Right renal pelvis (tissue), 4 donors: ENCODE measurements at regions not wholly inside any gene's neighbourhood (a gene's known extent, or its start where the extent isn't known, plus 50 kb on each side); places are given as distances from the start of the nearest gene placed in this dataset.
"Not testable (repeated sequence)": the region's sequence is repeated elsewhere in the genome, so short reads cannot be mapped to it uniquely, and the experiment has no call there.

Experiments used
- DNase-seq, 4 donors: peaks; one replicate each; pipeline ENCODE4 v3.0.0-alpha.2; 2013; ENCODE audit warnings: low read depth in 4 of 4, low spot score in 3 of 4, missing footprints in 1 of 4

DNA sequence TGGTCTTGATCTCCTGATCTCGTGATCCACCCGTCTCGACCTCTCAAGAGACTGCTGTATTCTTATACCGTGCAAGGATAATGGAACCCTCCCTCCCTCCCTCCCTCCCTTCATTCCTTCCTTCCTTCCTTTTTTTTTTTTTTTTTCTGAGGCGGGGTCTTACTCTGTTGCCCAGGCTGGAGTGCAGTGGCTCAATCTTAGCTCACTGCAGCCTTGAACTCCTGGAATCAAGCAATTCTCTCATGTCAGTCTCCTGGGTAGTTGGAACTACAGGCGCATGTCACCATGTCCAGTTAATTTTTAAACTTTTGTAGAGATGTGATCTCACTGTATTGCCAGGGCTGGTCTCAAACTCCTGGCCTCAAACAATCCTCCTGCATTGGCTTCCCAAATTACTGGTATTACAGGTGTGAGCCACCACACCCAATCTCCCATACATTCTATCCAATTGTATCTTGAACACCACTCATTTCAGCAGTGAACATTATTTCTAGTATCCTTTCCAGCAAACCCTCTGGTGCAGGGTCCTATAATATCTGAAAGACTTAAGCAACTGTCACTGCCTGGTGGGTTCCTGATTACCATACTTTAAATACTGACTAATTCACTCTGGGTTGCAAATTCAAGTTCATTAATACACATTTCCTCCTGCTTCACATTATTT, 210.0 kb upstream of the ZNF217 start:
- DNase-seq = no peak

- no peak for DNase-seq
Observed at GRCh38 chr20:53801609-53802370, 208.2 kb upstream of the ZNF217 start.

GRCh38 chr20:53800883-53801604, 207.4 kb upstream of the ZNF217 start:
- DNase-seq = no peak

DNA sequence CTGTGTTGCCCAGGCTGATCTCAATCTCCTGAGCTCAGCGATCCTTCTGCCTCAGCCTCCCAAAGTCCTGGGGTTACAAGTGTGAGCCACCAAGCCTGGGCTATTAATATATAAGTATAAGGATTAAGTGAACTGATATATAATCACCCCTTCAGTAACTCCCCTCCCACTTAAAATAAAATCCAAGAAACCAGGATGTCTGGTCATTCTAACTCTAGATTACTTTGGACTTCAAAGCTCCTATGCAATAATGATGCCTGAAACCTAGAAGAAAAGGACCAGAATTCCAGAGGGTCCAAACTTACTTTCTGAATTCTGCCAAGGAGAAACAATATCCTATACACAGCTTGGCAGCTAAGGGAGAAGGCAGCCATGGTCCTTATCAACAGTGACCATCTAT, 206.8 kb upstream of the ZNF217 start:
- DNase-seq = no peak

- DNase-seq = no peak
Observed at GRCh38 chr20:53797085-53797484, 203.4 kb upstream of the ZNF217 start.

GRCh38 chr20:53795170-53795569, 201.5 kb upstream of the ZNF217 start:
- no peak for DNase-seq

DNA sequence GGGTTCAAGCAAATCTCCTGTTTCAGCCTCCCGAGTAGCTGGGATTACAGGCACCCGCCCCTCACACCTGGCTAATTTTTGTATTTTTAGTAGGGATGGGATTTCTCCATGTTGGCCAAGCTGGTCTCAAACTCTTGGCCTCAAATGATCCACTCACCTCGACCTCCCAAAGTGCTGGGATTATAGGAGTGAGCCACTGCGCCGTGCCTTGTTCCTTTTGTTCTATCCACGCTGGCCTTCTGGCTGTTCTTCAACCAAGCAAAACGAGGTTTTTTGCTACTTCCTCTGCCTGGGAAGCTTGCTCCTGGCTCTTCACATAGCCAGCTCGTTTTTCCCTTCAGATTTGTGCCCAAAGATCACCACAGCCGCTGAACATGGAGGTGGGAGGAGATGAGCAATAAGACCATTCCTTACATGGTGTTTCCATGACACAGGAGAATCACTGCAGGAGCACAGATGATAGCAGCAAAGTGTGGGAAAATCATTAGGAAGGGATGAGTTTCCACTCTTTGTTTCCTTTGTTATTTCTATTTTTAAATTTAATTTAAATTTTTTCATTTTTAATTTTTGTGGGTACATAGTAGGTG, 201.0 kb upstream of the ZNF217 start:
- DNase-seq = no peak

DNA sequence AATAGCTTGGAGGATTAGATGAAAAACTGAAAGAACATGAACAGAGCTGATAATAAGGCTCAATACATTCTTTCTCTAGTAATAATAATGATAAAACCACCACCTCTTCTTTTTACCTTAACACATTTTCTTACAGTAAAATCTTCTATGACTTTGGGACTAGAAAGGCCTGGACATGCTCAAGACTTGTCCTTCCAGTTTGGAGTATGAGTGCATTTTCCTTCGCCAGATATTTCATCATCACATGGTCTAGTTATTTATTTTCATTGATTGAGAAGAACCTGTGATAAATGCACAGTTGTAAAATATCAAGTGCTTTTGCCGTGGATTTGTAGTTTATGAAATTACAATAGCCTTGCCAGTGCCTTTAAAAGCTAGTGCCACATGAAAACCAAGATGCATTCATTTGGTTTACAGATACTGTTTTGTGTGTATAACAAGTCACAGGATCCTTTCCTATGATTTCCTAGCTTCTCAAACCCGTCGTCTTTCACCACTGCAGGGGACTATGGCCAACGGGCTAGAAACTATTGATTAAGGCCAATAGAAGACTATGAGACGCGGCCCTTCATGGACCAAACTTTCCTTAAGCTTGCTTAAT, 200.2 kb upstream of the ZNF217 start:
- no peak for DNase-seq

DNA sequence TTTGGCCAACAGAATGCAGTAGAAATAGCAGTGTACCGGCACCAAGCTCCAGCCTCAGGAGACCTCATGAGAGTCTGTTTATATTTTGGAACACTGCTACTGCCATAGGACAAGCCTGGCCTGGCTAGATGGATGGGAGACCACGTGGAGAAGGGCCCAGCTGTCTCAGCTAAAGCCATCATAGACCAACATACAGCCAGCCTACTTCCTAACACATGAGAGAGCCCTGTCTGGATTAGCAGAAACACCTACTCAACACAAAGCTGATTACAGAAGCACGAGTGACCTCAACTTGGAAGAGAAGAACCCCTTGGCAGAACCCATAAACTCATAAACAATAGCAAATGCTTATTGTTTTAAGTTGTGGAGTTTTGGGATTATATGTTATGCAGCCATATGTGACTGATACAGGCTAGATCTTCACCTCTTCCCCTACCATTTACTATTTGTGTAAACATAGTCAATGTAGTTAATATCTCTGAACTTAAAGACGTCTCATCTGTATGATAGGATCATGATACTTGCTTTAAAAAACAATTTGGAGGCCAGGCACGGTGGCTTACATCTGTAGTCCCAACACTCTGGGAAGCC, 199.4 kb upstream of the ZNF217 start:
- no peak for DNase-seq

DNA sequence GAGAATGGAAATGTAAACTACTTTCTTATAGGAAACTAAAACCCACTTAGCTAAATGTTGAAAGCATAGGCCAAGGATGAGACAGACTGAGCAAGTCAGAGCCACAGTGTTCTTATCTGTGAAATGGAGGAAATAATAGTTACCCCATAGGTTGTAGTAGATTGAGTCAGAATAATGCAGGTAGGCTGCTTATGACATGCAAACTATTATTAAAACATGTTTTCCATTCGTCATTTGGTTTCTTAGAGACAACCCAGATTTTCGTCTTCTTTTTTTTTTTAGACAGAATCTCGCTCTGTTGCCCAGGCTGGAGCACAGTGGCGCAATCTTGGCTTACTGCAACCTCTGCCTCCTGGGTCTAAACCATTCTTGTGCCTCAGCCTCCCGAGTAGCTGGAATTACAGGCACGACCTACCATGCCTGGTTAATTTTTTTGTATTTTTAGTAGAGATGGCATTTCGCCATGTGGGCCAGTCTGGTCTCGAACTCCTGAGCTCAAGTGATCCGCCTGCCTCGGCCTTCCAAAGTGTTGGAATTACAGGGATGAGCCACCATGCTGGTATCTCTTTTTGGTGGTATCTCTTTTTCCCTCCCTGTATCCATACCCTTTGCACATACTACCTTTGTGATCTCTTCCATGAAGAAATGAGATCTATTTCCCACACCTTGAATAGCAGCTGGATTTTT, 196.5 kb upstream of the ZNF217 start:
- DNase-seq = no peak

DNA sequence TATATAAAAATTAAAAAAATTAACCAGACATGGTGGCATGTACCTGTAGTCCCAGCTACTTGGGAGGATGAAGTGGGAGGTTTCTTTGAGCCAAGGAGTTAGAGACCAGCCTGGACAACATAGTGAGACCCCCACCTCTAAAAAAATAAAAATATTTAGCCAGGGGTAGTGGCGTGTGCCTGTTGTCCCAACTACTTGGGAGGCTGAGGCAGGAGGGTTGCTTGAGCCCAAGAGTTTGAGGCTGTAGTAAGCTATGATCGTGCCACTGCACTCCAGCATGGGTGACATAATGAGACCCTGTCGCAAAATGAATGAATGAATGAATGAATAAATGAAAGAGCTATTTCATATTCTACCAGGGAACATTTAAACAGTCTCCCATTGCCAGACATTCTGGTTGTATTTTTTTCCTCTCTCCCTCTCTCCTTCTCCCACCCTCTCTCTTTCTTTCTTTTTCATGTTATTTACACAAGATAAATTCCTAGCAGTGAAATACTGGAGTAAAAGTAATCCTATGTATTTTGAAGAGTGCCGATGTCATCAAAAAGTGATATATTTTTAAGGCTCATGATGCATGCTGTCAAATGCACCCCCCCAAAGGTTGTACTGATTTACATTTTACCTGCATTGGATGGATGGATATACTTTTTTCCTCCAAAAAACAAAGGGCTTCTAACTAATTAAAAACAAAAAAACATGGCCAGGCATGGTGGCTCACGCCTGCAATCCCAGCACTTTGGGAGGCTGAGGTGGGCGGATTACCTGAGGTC, 194.8 kb upstream of the ZNF217 start:
- no peak for DNase-seq

DNA sequence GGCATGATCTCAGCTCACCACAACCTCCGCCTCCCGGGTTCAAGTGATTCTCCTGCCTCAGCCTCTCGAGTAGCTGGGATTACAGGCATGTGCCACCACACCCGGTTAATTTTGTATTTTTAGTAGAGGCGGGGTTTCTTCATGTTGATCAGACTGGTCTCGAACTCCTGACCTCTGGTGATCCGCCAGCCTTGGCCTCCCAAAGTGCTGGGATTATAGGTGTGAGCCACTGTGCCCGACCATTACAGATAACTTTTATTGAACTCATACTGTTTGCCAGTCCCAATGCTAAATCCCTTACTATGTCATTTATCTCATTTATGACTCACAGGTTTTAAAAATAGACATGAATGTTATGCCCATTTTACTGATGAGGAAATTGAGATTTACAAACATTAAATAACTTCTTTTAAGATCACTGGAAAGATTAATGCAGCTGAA, 193.9 kb upstream of the ZNF217 start:
- DNase-seq = not testable (repeated sequence)

DNA sequence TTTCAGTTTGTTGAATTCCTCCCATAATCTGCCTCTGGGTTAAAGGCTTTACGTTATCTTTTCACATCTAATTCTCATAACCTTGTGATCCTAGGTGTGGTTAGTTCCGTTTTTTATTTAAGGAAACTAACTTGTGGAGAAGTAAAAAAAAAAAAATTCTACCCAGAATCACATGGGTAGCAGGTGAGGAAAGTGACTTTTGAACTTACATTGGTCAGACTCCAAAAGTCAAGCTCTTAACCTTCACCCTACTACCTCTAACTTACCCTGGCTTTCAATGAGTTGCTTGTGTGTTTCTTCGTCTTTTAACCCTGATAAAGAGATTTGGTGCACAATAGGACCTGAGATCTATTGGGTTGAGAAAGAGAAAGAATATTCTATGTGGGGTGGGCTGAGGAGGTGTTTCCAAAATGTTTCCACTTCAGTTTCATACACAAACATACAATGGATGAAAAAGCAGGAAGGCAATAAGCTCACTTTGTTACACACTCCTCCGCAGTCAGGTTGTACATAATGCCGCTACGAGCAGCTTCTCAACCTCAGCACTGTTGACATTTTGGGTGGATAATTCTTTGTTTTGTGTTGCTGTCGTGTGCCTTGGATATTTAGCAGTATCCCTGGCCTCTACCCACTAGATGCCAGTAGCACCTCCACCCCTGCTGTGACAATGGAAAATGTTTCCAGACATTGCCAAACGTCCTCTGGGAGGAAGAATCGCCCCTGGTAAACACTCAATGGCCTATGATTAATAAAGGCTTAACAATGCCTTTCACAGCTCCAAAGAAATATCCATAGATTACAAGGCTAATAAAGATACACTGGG, 193.0 kb upstream of the ZNF217 start:
- DNase-seq = no peak

GRCh38 chr20:53786071-53786444, 192.4 kb upstream of the ZNF217 start:
- DNase-seq = no peak

GRCh38 chr20:53785320-53785719, 191.7 kb upstream of the ZNF217 start:
- DNase-seq = no peak

GRCh38 chr20:53783768-53784167, 190.1 kb upstream of the ZNF217 start:
- DNase-seq = no peak

- DNase-seq = no peak
Observed at GRCh38 chr20:53782612-53783246, 189.1 kb upstream of the ZNF217 start.

DNA sequence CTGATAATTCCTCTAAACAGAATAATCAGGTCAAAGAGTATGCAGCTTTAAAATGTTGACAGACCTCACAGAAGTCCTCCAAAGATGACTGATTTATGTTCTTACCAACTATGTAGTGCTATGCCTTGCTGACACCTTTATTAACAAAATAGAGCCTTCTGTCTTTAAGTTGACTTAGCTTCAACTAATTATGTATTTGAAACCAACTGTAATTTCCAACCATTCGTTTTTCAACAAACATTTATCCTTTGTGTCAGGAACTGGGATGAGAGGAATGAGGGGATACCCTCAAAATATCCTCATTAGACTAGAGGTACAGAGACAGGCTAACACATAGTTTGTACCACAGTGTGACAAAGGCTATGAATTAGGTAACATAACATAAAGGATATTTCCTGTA, 186.2 kb upstream of the ZNF217 start:
- DNase-seq = no peak
